Small intestine (tissue), 7 donors: ENCODE measurements at regions not wholly inside any gene's neighbourhood (a gene's known extent, or its start where the extent isn't known, plus 50 kb on each side); places are given as distances from the start of the nearest gene placed in this dataset.

ENCODE experiments used
- DNase-seq, 2 donors: peaks; one replicate each; pipeline versions ENCODE4 v3.0.0 to v3.0.0-alpha.2; 2013
- FAIRE-seq: peaks from 2 replicates; lab custom pipeline; 2012; peaks lifted over from hg19 to GRCh38; lab: Jason Lieb, UNC
- H3K27ac ChIP-seq, 3 donors: one replicate each; pipeline ENCODE4 v1.5.1; 2013; ENCODE audit warnings: low read length in 2 of 3, mild to moderate bottlenecking in 2 of 3, control low read depth in 1 of 3, inconsistent platforms in 1 of 3, low read depth in 1 of 3, moderate library complexity in 1 of 3
- H3K27me3 ChIP-seq, 3 donors: one replicate each; pipeline ENCODE4 v1.6.1; 2013; ENCODE audit warnings: low read length in 3 of 3, inconsistent platforms in 1 of 3; ENCODE audit not compliant: control insufficient read depth in 3 of 3, insufficient read depth in 3 of 3
- H3K36me3 ChIP-seq, 3 donors: one replicate each; pipeline ENCODE4 v1.6.1; 2013; ENCODE audit warnings: low read length in 3 of 3, inconsistent platforms in 1 of 3, low read depth in 1 of 3, mild to moderate bottlenecking in 1 of 3, moderate library complexity in 1 of 3; ENCODE audit not compliant: control insufficient read depth in 3 of 3, insufficient read depth in 2 of 3
- H3K4me1 ChIP-seq, 3 donors: one replicate each; pipeline ENCODE4 v1.6.1; 2013; ENCODE audit warnings: low read length in 2 of 3, inconsistent platforms in 1 of 3, low read depth in 1 of 3, mild to moderate bottlenecking in 1 of 3, moderate library complexity in 1 of 3; ENCODE audit not compliant: control insufficient read depth in 3 of 3, insufficient read depth in 2 of 3
- H3K4me3 ChIP-seq, 3 donors: one replicate each; pipeline ENCODE4 v1.5.1; 2013; ENCODE audit warnings: low read length in 3 of 3, control low read depth in 1 of 3, inconsistent platforms in 1 of 3, low read depth in 1 of 3, mild to moderate bottlenecking in 1 of 3, moderate library complexity in 1 of 3
- H3K9me3 ChIP-seq, 2 donors: one replicate each; pipeline ENCODE4 v1.6.1; 2013; ENCODE audit warnings: low read depth in 1 of 2, low read length in 1 of 2; ENCODE audit not compliant: control insufficient read depth in 2 of 2, insufficient read depth in 1 of 2
- WGBS, 3 donors: extraction: QIAGEN DNeasy Blood & Tissue Kit; methylation state at CpG; one replicate each; pipeline ENCODE4 v1.1.7; 2013; 5-methylcytosine and 5-hydroxymethylcytosine counted together
- donor health status: healthy with polysubstance abuse.
- donor health status: control.
- donor health status: control.
- donor health status: Bipolar disorder and iron deficiency.
- donor health status: healthy.

DNA sequence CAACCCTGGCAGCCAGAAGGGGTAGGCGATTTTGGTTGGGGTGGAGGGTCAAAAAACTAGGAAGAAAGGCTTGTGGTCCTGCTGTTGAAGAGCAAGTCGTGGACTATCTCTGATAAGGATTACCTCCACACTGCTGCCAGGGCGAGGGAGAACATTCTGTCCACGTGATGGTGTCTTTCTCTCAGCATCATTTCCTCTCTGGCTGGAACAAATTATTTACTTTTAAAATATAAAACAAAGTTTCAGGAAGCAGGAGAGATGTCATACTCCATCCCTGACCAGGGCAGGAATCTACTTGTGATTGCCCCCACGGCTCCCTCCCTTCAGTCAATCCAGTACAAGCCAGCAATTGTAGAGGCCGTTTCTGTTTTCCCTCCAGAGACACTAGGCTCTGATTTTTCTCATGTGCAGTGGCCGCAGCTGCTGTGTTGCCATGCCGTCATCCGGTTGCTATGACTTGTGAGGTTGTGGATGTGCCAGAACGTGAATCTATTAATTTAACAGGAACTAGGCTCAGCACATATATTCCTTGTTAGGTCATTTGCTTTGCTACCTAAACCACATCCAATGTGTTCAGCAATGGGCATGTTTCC is 61.5 kb upstream of the PTGR2 start:
- WGBS, 3 donors: 53 to 82% (median 78%) methylated on average over 10 of the region's 10 CpGs
- Histone ChIP-seq H3K27ac (peak overlapping the region in 2 of 3 donors; percentile 94 to 98), H3K4me1 (peaks cover 3 to 60% (median 6%) of the 10 kb centered on the region in 3 donors), H3K4me3 (no peak overlapping the region), H3K36me3 (peaks cover 0 to 5% (median 0%) of the 10 kb centered on the region in 3 donors), H3K9me3 (no peaks in the 10 kb centered on the region), H3K27me3 (no peaks in the 10 kb centered on the region)
- no peak for FAIRE-seq
- peak in 1 of 2 donors; percentile 52 for DNase-seq

DNA sequence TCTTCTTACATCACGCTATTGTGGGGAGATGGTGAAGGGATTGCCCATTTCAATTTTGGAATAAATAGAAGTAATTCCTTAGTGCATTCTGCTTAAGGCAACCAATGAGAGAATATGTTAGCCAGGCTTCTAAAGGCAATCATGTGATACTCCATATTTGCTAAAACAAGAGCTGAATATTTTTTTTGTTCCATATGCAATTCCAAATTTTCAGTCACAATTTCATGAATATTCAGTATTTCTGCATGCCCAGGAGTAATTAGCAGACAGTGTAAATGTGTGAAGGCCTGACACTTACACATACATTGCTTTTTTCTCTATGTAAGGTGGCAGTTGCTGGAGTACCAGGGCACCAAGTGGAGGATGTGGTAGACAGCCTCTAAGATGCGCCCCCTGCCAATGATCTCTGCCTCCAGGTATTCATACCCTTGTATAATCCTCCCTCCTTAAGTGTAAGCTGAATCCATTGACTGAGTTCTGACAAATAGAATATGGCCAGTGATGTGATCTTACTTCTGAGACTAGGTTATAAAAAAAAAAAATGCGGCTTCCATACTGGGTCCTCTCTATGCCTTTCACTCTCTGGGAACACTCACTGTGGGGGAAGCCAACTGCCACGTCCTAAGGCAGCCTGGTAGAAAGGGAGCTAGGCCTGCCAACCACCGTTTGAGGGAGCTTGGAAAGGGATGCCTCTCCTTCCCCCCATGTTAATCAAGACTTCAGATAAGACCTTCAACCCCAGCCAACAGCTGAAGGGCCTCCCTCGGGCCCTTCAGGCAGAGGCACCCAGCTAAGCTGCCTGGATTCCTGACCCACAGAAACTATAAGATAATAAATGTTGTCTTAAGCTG is 62.7 kb upstream of the PTGR2 start:
- Histone ChIP-seq H3K4me1 (peaks cover 8 to 61% (median 14%) of the 10 kb centered on the region in 3 donors), H3K4me3 (no peak overlapping the region), H3K27ac (peak overlapping the region; percentile 22 to 98 (median 94)), H3K9me3 (no peaks in the 10 kb centered on the region), H3K36me3 (peaks cover 0 to 5% (median 0%) of the 10 kb centered on the region in 3 donors), H3K27me3 (no peaks in the 10 kb centered on the region)
- no peak for FAIRE-seq
- DNase-seq: peak in 1 of 2 donors; percentile 63
- WGBS, 3 donors: 71 to 75% (median 72%) methylated on average over 6 of the region's 6 CpGs

DNA sequence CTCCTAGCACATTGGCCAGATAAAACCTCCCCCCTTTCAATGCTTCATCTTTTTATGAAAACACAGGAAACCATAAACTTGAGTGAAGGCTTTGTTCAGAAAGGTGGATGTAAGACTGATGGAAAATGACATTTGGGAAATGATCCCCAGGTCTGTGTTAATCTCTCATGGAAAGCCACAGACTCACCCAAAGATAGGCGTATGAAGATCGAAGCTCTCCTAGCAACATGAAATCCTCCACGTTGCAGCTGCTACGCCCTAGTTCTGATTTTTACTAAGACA is 63.4 kb upstream of the PTGR2 start:
- no peaks in the 10 kb centered on the region for H3K27me3 ChIP-seq
- H3K36me3 ChIP-seq: peaks cover 0 to 5% (median 0%) of the 10 kb centered on the region in 3 donors
- peak overlapping the region in 1 of 3 donors; percentile 72 for H3K4me3 ChIP-seq
- H3K9me3 ChIP-seq: no peaks in the 10 kb centered on the region
- H3K4me1 ChIP-seq: peaks cover 15 to 67% (median 21%) of the 10 kb centered on the region in 3 donors
- no peak for DNase-seq
- no peak for FAIRE-seq
- 59 to 66% (median 59%) methylated on average over 4 of the region's 4 CpGs for WGBS, 3 donors
- H3K27ac ChIP-seq: peak overlapping the region; percentile 93 to 98 (median 98)

DNA sequence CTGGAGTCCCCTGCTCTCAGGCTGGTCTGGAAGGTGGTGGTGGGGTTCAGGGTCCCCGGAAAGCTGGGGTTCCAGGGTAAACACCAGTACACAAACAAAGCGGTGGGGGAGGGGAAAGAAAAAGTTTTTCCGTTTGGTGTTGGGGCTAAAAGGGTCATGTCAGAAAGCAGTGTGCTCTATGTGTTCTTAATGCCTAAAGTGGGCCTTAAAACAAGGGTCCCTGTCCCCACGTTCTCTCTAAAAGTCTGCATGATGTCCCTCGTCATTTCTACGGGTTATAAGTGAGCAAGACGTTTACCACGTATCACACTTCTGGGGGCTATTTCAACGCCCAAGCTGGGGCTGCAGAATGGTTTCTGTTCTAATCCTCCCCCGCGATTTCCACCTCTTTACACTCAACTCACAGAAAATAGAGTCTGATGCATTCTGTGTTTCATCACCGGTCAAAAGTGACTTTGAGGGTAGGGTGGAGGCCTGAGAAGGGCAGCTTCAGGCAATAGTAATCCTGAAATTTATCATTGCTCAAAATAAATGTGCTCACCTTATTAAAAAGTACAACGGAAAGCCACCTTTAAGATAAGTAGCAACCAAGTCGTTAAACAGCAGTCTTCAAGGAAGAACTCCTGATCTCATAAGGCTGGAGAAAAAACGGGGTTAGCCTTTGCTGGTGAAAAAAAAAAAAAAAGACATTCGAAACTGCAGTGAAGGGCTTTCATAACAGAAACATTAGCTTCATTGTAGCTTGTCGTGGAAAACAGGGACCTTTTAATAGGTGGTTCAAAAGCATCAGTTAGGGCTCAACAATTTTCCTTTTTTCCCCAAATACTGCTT is 63.9 kb upstream of the PTGR2 start:
- no peak for FAIRE-seq
- no peaks in the 10 kb centered on the region for H3K9me3 ChIP-seq
- peak overlapping the region; percentile 69 to 89 (median 72) for H3K4me3 ChIP-seq
- H3K36me3 ChIP-seq: peaks cover 0 to 6% (median 0%) of the 10 kb centered on the region in 3 donors
- peaks cover 17 to 73% (median 24%) of the 10 kb centered on the region in 3 donors for H3K4me1 ChIP-seq
- peak overlapping the region; percentile 93 to 98 (median 98) for H3K27ac ChIP-seq
- 1 to 2% (median 1%) methylated on average over 17 of the region's 17 CpGs for WGBS, 3 donors
- DNase-seq: peak in 1 of 2 donors; percentile 65
- no peaks in the 10 kb centered on the region for H3K27me3 ChIP-seq

DNA sequence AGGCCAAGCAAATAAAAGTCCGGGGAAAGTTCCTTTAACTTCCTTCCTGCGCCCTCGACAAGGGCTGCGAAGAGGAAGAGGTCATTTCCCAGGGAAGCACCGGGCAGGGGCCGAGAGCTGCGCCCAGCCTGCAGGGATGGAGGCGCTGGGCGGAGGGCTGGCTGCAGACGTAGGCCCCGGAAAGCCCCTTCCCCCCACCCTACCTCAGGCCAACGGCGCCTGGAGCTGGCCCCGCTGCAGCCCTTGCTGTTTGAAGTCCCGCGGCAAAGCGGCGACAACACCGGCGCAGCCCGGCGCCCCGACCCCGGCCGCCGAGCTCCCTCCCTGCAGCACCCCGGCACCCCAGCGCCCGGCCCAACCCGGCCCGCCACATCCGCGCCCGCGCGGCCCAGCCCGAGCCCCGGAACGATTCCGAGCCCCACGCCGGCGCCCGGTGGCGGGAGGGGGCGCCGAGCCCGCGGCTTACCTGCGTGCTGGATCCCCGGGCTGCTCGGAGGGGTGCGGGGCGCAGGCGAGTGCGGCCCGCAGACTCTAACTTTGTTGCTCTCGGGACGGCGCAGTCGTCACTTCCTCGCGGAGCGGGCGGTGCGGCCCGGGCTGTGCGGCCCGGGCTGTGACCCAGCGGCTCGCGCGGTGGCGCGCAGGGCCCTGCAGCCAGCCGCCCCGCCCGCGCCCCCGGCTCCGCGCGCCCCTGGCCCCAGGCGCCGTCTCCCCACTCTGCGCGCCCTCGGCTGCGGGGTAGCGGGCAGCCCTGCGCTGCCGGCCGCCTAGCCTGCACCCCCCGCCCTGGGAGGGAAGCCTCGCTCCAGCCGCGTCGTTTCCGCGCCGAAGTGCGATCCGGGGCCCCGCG is 64.8 kb upstream of the PTGR2 start:
- peaks cover 0 to 8% (median 0%) of the 10 kb centered on the region in 3 donors for H3K36me3 ChIP-seq
- peak overlapping the region; percentile 93 to 98 (median 98) for H3K27ac ChIP-seq
- DNase-seq: peak; percentile 63 to 85
- WGBS, 3 donors: 0 to 1% (median 0%) methylated on average over 40 to 105 of the region's 105 CpGs
- peak overlapping the region; percentile 69 to 89 (median 72) for H3K4me3 ChIP-seq
- H3K27me3 ChIP-seq: no peaks in the 10 kb centered on the region
- peaks cover 20 to 77% (median 24%) of the 10 kb centered on the region in 3 donors for H3K4me1 ChIP-seq
- no peak for FAIRE-seq
- no peaks in the 10 kb centered on the region for H3K9me3 ChIP-seq

DNA sequence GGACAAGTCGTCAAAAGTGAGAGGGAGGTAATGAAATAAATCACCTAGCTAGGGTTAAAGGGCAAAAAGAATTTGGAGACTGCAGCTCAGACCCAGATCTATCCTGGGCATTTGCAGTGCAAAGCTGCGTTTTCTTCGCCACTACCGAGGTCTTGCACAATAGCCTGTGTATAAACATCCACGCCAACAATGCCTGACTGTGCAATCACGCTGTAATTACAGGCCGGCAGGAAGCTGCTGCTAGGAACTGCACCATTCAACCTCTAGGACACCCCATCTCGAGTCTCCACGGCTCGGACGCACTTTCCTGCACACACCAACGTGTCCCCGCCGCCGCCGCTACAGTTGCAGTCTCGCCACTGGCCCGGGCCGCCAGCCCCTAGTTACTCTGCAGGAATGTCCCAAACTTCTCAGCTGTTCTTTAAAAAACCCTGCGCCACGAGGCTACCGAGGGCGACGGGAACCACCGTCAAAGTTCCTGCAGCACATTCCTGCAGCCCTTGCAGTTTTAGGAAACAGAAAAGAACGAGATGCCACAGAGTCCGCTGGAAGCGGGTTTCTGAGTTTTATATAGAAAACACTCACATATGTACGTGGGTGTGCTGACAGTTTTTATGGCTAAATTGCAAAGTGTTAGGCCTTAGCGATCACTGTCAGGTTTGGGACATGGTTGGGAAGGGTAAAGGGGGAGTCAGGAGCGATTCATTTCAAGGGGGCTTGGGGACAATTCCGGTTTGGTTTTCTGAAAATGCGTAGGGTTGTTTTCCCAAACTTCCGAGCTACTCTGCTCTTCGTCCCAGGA is 65.6 kb upstream of the PTGR2 start:
- WGBS, 3 donors: 0 to 1% (median 0%) methylated on average over 29 to 35 of the region's 35 CpGs
- FAIRE-seq: no peak
- DNase-seq: peak; percentile 85 to 87
- Histone ChIP-seq H3K27ac (peak overlapping the region; percentile 93 to 98 (median 98)), H3K36me3 (peaks cover 0 to 12% (median 0%) of the 10 kb centered on the region in 3 donors), H3K4me3 (peak overlapping the region; percentile 57 to 89 (median 69)), H3K9me3 (no peaks in the 10 kb centered on the region), H3K27me3 (no peaks in the 10 kb centered on the region), H3K4me1 (peaks cover 20 to 71% (median 24%) of the 10 kb centered on the region in 3 donors)

DNA sequence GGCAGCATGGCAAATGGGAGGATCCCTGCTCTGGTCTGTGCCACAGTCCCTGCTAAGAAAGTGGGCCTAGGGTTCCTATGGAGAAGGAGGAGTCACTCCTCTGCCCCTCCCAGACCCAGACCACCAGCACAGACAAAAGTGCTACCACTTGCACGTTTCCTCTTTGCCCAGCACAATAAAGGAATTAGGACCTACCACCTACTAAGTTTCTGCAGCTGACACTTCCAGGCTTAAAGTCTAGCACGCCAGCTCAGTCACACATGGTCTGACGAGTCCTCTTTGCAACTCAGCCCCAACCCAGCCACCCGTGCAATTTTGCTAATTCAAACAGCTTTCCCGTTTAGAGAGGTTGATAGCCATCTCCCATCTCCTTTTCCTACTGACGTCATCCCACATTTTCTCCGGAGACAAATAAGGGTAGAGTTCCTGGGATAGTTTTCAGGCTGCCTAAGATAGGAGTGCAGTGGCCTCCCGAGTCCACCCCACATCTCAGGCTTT is 66.2 kb upstream of the PTGR2 start:
- peaks cover 20 to 64% (median 24%) of the 10 kb centered on the region in 3 donors for H3K4me1 ChIP-seq
- no peaks in the 10 kb centered on the region for H3K27me3 ChIP-seq
- DNase-seq (peak; percentile 58 to 72), FAIRE-seq (no peak)
- peak overlapping the region; percentile 93 to 98 (median 98) for H3K27ac ChIP-seq
- no peaks in the 10 kb centered on the region for H3K9me3 ChIP-seq
- H3K4me3 ChIP-seq: peak overlapping the region; percentile 22 to 89 (median 57)
- 4% methylated on average over 8 of the region's 8 CpGs for WGBS, 3 donors
- H3K36me3 ChIP-seq: peaks cover 0 to 14% (median 0%) of the 10 kb centered on the region in 3 donors
